Liver (tissue), 8 donors: ENCODE measurements at regions not wholly inside any gene's neighbourhood (a gene's known extent, or its start where the extent isn't known, plus 50 kb on each side); places are given as distances from the start of the nearest gene placed in this dataset.

ENCODE experiments used
- DNase-seq: peaks from one replicate; pipeline ENCODE4 v3.0.0-alpha.2; 2017; ENCODE audit warnings: low spot score
- H3K27ac ChIP-seq, 2 donors: one replicate each; pipeline ENCODE4 v1.7.0; 2013; ENCODE audit warnings: inconsistent platforms in 2 of 2, low read length in 2 of 2, control low read depth in 1 of 2, low read depth in 1 of 2, mild to moderate bottlenecking in 1 of 2
- H3K27me3 ChIP-seq, 4 donors: one replicate each; pipeline versions ENCODE4 v1.6.1 to v1.7.0; 2013; ENCODE audit warnings: low read length in 3 of 4, inconsistent platforms in 1 of 4, mild to moderate bottlenecking in 1 of 4, moderate library complexity in 1 of 4; ENCODE audit not compliant: control insufficient read depth in 4 of 4, insufficient read depth in 4 of 4
- H3K36me3 ChIP-seq, 4 donors: one replicate each; pipeline versions ENCODE4 v1.6.1 to v1.7.0; 2013; ENCODE audit warnings: low read length in 3 of 4, mild to moderate bottlenecking in 3 of 4, low read depth in 1 of 4, moderate library complexity in 1 of 4; ENCODE audit not compliant: control insufficient read depth in 4 of 4, insufficient read depth in 3 of 4
- H3K4me1 ChIP-seq, 4 donors: one replicate each; pipeline versions ENCODE4 v1.6.1 to v1.7.0; 2013; ENCODE audit warnings: low read length in 3 of 4, mild to moderate bottlenecking in 3 of 4, moderate library complexity in 1 of 4; ENCODE audit not compliant: control insufficient read depth in 4 of 4, insufficient read depth in 4 of 4
- H3K4me3 ChIP-seq, 3 donors: one replicate each; pipeline versions ENCODE4 v1.6.1 to v1.7.0; 2013; ENCODE audit warnings: low read length in 3 of 3, control low read depth in 1 of 3, low read depth in 1 of 3, mild to moderate bottlenecking in 1 of 3
- H3K9ac ChIP-seq, 2 donors: one replicate each; pipeline ENCODE4 v1.7.0; 2013; ENCODE audit warnings: low read length in 2 of 2, mild to moderate bottlenecking in 2 of 2, moderate library complexity in 2 of 2, control low read depth in 1 of 2, low read depth in 1 of 2
- H3K9me3 ChIP-seq, 4 donors: one replicate each; pipeline versions ENCODE4 v1.6.1 to v1.7.0; 2013; ENCODE audit warnings: low read length in 3 of 4; ENCODE audit not compliant: control insufficient read depth in 4 of 4
- ATF3 ChIP-seq: IDR thresholded peaks from 2 replicates; pipeline ENCODE4 v1.6.1; 2016; ENCODE audit warnings: antibody characterized with exemption
- CTCF ChIP-seq: fragments of 150-350 bp; IDR thresholded peaks from 2 replicates; pipeline ENCODE4 v1.5.1; 2017; ENCODE audit warnings: improper control_type of control experiment, low read depth, low read length; ENCODE audit not compliant: missing input control
- EGR1 ChIP-seq, 2 donors: IDR thresholded peaks; 2 replicates each; pipeline ENCODE4 v1.6.1; 2016 to 2018; ENCODE audit warnings: antibody characterized with exemption in 2 of 2, low read depth in 2 of 2
- FOXA1 ChIP-seq: IDR thresholded peaks from 2 replicates; pipeline ENCODE4 v1.6.1; 2016; ENCODE audit warnings: antibody characterized with exemption
- FOXA2 ChIP-seq: IDR thresholded peaks from 2 replicates; pipeline ENCODE4 v1.6.1; 2016; ENCODE audit warnings: antibody characterized with exemption
- GABPA ChIP-seq, 2 donors: IDR thresholded peaks in 1 of 2; conservative IDR thresholded peaks in 1 of 2; 2 replicates each; pipeline ENCODE4 v1.6.1; 2016; ENCODE audit warnings: antibody characterized with exemption in 2 of 2, mild to moderate bottlenecking in 1 of 2, moderate library complexity in 1 of 2
- HNF4A ChIP-seq, 2 donors: conservative IDR thresholded peaks; 2 replicates each; pipeline ENCODE4 v1.6.1; 2016; ENCODE audit warnings: antibody characterized with exemption in 2 of 2, mild to moderate bottlenecking in 2 of 2
- HNF4G ChIP-seq: IDR thresholded peaks from 2 replicates; pipeline ENCODE4 v1.6.1; 2016; ENCODE audit warnings: antibody characterized with exemption
- JUND ChIP-seq, 2 donors: IDR thresholded peaks; 2 replicates each; pipeline ENCODE4 v1.6.1; 2016; ENCODE audit warnings: antibody characterized with exemption in 2 of 2
- MAX ChIP-seq: IDR thresholded peaks from 2 replicates; pipeline ENCODE4 v1.6.1; 2016; ENCODE audit warnings: antibody characterized with exemption
- NR2F2 ChIP-seq: IDR thresholded peaks from 2 replicates; pipeline ENCODE4 v1.6.1; 2016; ENCODE audit warnings: antibody characterized with exemption
- RAD21 ChIP-seq, 2 donors: IDR thresholded peaks; 2 replicates each; pipeline ENCODE4 v1.6.1; 2016; ENCODE audit warnings: antibody characterized with exemption in 2 of 2, mild to moderate bottlenecking in 2 of 2
- REST ChIP-seq: IDR thresholded peaks from 2 replicates; pipeline ENCODE4 v1.6.1; 2016; ENCODE audit warnings: antibody characterized with exemption, mild to moderate bottlenecking
- RXRA ChIP-seq, 2 donors: IDR thresholded peaks; 2 replicates each; pipeline ENCODE4 v1.6.1; 2017 to 2018; ENCODE audit warnings: antibody characterized with exemption in 2 of 2, mild to moderate bottlenecking in 1 of 2
- SP1 ChIP-seq: IDR thresholded peaks from 2 replicates; pipeline ENCODE4 v1.6.1; 2018; ENCODE audit warnings: antibody characterized with exemption, mild to moderate bottlenecking
- TAF1 ChIP-seq: conservative IDR thresholded peaks from 2 replicates; pipeline ENCODE4 v1.6.1; 2016; ENCODE audit warnings: antibody characterized with exemption, mild to moderate bottlenecking
- YY1 ChIP-seq: IDR thresholded peaks from 2 replicates; pipeline ENCODE4 v1.6.1; 2016; ENCODE audit warnings: antibody characterized with exemption, mild to moderate bottlenecking
- ZBTB33 ChIP-seq: IDR thresholded peaks from 2 replicates; pipeline ENCODE4 v1.6.1; 2016; ENCODE audit warnings: antibody characterized with exemption
- WGBS: extraction: QIAGEN DNeasy Blood & Tissue Kit; methylation state at CpG from one replicate; pipeline ENCODE4 v1.1.7; 2013; 5-methylcytosine and 5-hydroxymethylcytosine counted together
- donor health status: healthy.
- donor health status: healthy.
- donor health status: healthy.
- donor health status: healthy.
- donor health status: healthy.

GRCh38 chr2:172297531-172297930, 129.9 kb upstream of the ITGA6 start (continued):
- TF ChIP-seq RAD21 (IDR thresholded peaks at IDR 0.05): no peak
- TF ChIP-seq NR2F2: no peak

GRCh38 chr2:172297950-172298349, 129.4 kb upstream of the ITGA6 start:
- Histone ChIP-seq H3K27me3 (peaks cover 0 to 3% (median 2%) of the 10 kb centered on the region in 4 donors), H3K4me1 (no peaks in the 10 kb centered on the region), H3K9ac (no peak overlapping the region), H3K36me3 (no peaks in the 10 kb centered on the region), H3K9me3 (no peaks in the 10 kb centered on the region), H3K4me3 (no peak overlapping the region), H3K27ac (no peak overlapping the region)
- DNase-seq: no peak
- WGBS: 72% methylated on average over 4 of the region's 4 CpGs
- TF ChIP-seq SP1 (no peak), EGR1 (IDR thresholded peaks at IDR 0.05; ENCODE audit: low read depth in 2 of 2) (no peak), TAF1 (no peak), RAD21 (IDR thresholded peaks at IDR 0.05) (no peak), RXRA (IDR thresholded peaks at IDR 0.05) (no peak), HNF4A (conservative IDR thresholded peaks at IDR 0.05) (no peak), YY1 (no peak), NR2F2 (no peak), GABPA (IDR thresholded peaks at IDR 0.05 in 1 of 2, conservative IDR thresholded peaks at IDR 0.05 in 1 of 2) (no peak), FOXA2 (no peak), HNF4G (no peak)

GRCh38 chr2:172299741-172300140, 127.6 kb upstream of the ITGA6 start:
- no peak overlapping the region for H3K27ac ChIP-seq
- no peak for DNase-seq
- peaks cover 0 to 3% (median 2%) of the 10 kb centered on the region in 4 donors for H3K27me3 ChIP-seq
- no peak overlapping the region for H3K4me3 ChIP-seq
- TF ChIP-seq MAX (no peak), ATF3 (no peak), YY1 (no peak), RAD21 (IDR thresholded peaks at IDR 0.05) (no peak), ZBTB33 (no peak), RXRA (IDR thresholded peaks at IDR 0.05) (no peak), HNF4G (no peak), EGR1 (IDR thresholded peaks at IDR 0.05; ENCODE audit: low read depth in 2 of 2) (no peak), HNF4A (conservative IDR thresholded peaks at IDR 0.05) (no peak), TAF1 (no peak), SP1 (no peak), FOXA2 (no peak), JUND (IDR thresholded peaks at IDR 0.05) (no peak), CTCF (no peak), FOXA1 (no peak), NR2F2 (no peak), REST (no peak), GABPA (IDR thresholded peaks at IDR 0.05 in 1 of 2, conservative IDR thresholded peaks at IDR 0.05 in 1 of 2) (no peak)
- no peaks in the 10 kb centered on the region for H3K4me1 ChIP-seq
- H3K36me3 ChIP-seq: no peaks in the 10 kb centered on the region
- no peaks in the 10 kb centered on the region for H3K9me3 ChIP-seq
- WGBS: 37% methylated on average over 5 of the region's 5 CpGs
- H3K9ac ChIP-seq: no peak overlapping the region
